ENCODE measurements at regions not wholly inside any gene's neighbourhood (a gene's known extent, or its start where the extent isn't known, plus 50 kb on each side); places are given as distances from the start of the nearest gene placed in this dataset.

DNA sequence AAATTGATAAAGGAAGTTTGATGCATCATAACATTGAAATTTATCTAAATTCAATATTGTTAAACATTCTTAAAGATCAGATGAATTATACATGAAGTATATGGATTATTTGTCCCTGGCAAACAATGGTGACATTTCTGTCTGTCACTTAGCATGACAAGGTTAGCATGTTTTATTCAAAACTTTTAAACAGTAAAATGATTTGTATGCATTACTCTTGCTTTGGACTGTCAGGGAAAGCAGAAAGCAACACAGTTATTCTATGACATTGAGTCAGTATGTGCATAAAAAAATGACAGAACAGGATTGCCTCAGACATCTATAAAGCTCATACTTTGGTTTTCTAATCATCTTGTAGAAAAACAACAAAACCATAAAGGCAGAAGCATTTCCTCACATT, 193.7 kb downstream of the IZUMO3 start:
- TF ChIP-seq CTCF (IDR thresholded peaks at IDR 0.05; ENCODE audit: control extremely low read depth, extremely low read depth) = no peak

DNA sequence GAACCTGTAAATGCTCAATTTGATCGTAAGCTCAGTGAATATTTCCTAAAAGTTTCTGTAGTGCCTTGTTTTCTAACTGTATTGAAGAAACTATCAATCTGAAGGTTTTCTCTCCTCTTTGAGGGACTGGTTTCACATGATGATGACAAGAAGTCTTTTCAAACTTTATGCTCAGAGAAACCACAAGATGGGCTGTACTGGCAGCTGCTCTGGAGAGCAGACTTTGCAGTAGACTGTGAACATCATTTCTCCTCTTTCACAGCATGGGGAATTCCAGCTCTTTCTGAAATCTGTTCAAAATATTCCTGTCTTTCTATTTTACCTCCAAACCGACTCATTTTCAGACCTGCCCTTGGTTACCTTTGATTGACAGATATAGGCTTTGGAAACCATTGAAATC, 194.4 kb downstream of the IZUMO3 start:
- Histone ChIP-seq H3K4me3 (no peak overlapping the region), H3K9me3 (ENCODE audit: control insufficient read depth in 4 of 4, insufficient read depth in 3 of 4, low read length in 3 of 4) (peaks cover 0 to 4% (median 0%) of the 10 kb centered on the region in 4 donors), H3K4me1 (ENCODE audit: control insufficient read depth in 5 of 5, insufficient read depth in 5 of 5, low read length in 5 of 5) (no peaks in the 10 kb centered on the region), H3K9ac (ENCODE audit: insufficient read depth in 1 of 2, low read length in 2 of 2) (no peak overlapping the region), H3K27me3 (ENCODE audit: control insufficient read depth in 3 of 3, insufficient read depth in 3 of 3, low read length in 2 of 3) (no peaks in the 10 kb centered on the region), H3K27ac (ENCODE audit: low read depth in 1 of 2, low read length in 1 of 2) (no peak overlapping the region), H3K36me3 (ENCODE audit: control insufficient read depth in 4 of 4, insufficient read depth in 4 of 4, low read length in 4 of 4) (no peaks in the 10 kb centered on the region)
- TF ChIP-seq CTCF (IDR thresholded peaks at IDR 0.05; ENCODE audit: control extremely low read depth, extremely low read depth) = no peak
- WGBS, 2 donors = 68 to 77% methylated on average over 2 of the region's 2 CpGs
- ATAC-seq (ENCODE audit: insufficient read depth, low FRiP score) (no peak), DNase-seq (no peak)

More for the DNA sequence above, 193.7 kb downstream of the IZUMO3 start:
- DNase-seq (no peak), ATAC-seq (ENCODE audit: insufficient read depth, low FRiP score) (no peak)
- Histone ChIP-seq H3K9me3 (ENCODE audit: control insufficient read depth in 4 of 4, insufficient read depth in 3 of 4, low read length in 3 of 4) (peaks cover 0 to 4% (median under 1%) of the 10 kb centered on the region in 4 donors), H3K4me1 (ENCODE audit: control insufficient read depth in 5 of 5, insufficient read depth in 5 of 5, low read length in 5 of 5) (no peaks in the 10 kb centered on the region), H3K27me3 (ENCODE audit: control insufficient read depth in 3 of 3, insufficient read depth in 3 of 3, low read length in 2 of 3) (no peaks in the 10 kb centered on the region), H3K4me3 (no peak overlapping the region), H3K9ac (ENCODE audit: insufficient read depth in 1 of 2, low read length in 2 of 2) (no peak overlapping the region), H3K36me3 (ENCODE audit: control insufficient read depth in 4 of 4, insufficient read depth in 4 of 4, low read length in 4 of 4) (no peaks in the 10 kb centered on the region), H3K27ac (ENCODE audit: low read depth in 1 of 2, low read length in 1 of 2) (no peak overlapping the region)

DNA sequence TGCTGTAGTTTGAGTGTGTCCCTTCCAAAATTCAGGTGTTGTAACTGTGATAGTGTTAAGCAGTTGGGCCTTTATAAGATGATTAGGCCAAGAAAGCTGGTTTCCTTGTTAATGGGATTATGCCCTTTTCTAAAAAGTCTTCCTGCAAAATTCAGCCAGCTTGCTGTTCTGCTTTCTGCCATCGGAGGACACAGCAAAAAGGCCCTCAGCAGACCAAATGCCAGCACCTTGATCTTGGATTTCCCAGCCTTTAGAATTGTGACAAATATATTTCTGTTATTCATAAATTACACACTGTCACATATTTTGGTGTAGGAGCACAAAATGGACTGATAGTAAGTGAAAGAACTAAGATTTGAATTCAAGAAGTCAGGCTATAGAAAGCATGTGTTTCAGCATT, 203.2 kb downstream of the IZUMO3 start:
- Histone ChIP-seq H3K9ac (ENCODE audit: insufficient read depth in 1 of 2, low read length in 2 of 2) (no peak overlapping the region), H3K9me3 (ENCODE audit: control insufficient read depth in 4 of 4, insufficient read depth in 3 of 4, low read length in 3 of 4) (no peaks in the 10 kb centered on the region), H3K4me3 (no peak overlapping the region), H3K4me1 (ENCODE audit: control insufficient read depth in 5 of 5, insufficient read depth in 5 of 5, low read length in 5 of 5) (no peaks in the 10 kb centered on the region), H3K27me3 (ENCODE audit: control insufficient read depth in 3 of 3, insufficient read depth in 3 of 3, low read length in 2 of 3) (no peaks in the 10 kb centered on the region), H3K36me3 (ENCODE audit: control insufficient read depth in 4 of 4, insufficient read depth in 4 of 4, low read length in 4 of 4) (no peaks in the 10 kb centered on the region), H3K27ac (ENCODE audit: low read depth in 1 of 2, low read length in 1 of 2) (no peak overlapping the region)
- 89 to 92% methylated on average over 1 of the region's 1 CpG for WGBS, 2 donors
- no peak for TF ChIP-seq CTCF (IDR thresholded peaks at IDR 0.05; ENCODE audit: control extremely low read depth, extremely low read depth)
- no peak for DNase-seq
- no peak for ATAC-seq (ENCODE audit: insufficient read depth, low FRiP score)

DNA sequence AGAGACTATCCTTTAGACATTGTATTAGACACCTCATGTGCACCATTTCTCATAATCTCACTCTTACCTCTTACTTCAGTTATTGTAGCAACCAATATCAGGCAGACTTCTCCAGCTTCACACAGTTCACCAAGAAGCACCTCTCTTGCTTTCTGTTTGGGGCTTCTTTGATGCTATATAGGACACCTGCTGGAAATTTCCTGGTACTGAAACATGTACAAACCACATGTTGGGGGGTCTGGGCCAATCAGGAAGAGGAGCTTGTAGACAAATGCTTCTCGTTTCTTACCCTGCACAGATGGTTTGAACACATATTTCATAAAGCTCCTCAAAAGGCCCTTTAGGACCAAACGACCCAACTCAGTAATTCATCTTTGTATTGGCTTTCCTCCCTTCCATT, 212.1 kb downstream of the IZUMO3 start:
- WGBS, 2 donors = 53% methylated on average over 2 of the region's 2 CpGs
- DNase-seq (no peak), ATAC-seq (ENCODE audit: insufficient read depth, low FRiP score) (no peak)
- no peak for TF ChIP-seq CTCF (IDR thresholded peaks at IDR 0.05; ENCODE audit: control extremely low read depth, extremely low read depth)
- Histone ChIP-seq H3K4me1 (ENCODE audit: control insufficient read depth in 5 of 5, insufficient read depth in 5 of 5, low read length in 5 of 5) (no peaks in the 10 kb centered on the region), H3K9me3 (ENCODE audit: control insufficient read depth in 4 of 4, insufficient read depth in 3 of 4, low read length in 3 of 4) (peaks cover 0 to 1% (median 0%) of the 10 kb centered on the region in 4 donors), H3K4me3 (no peak overlapping the region), H3K9ac (ENCODE audit: insufficient read depth in 1 of 2, low read length in 2 of 2) (no peak overlapping the region), H3K27me3 (ENCODE audit: control insufficient read depth in 3 of 3, insufficient read depth in 3 of 3, low read length in 2 of 3) (no peaks in the 10 kb centered on the region), H3K27ac (ENCODE audit: low read depth in 1 of 2, low read length in 1 of 2) (no peak overlapping the region), H3K36me3 (ENCODE audit: control insufficient read depth in 4 of 4, insufficient read depth in 4 of 4, low read length in 4 of 4) (no peaks in the 10 kb centered on the region)

Data from lung (tissue), 11 donors.